Heart right ventricle (tissue), 16 donors: ENCODE measurements at regions not wholly inside any gene's neighbourhood (a gene's known extent, or its start where the extent isn't known, plus 50 kb on each side); places are given as distances from the start of the nearest gene placed in this dataset.

Source experiments
- ATAC-seq, 8 donors: fragments of 200-7000 bp; cut with Tn5 transposase; one replicate each; pipeline ENCODE4 v1.9.1; 2020; ENCODE audit warnings: mild to moderate bottlenecking in 8 of 8, moderate library complexity in 8 of 8, moderate number of reproducible peaks in 1 of 8
- DNase-seq, 2 donors: peaks; one replicate each; pipeline ENCODE4 v3.0.0-alpha.2; 2020
- H3K27ac ChIP-seq, 10 donors: fragments of 200-600 bp; sonication (generic) in 2 of 10; one replicate each; pipeline versions ENCODE4 v1.5.0 to v1.8.0; 2020 to 2022; ENCODE audit warnings: mild to moderate bottlenecking in 3 of 10
- H3K27me3 ChIP-seq, 7 donors: fragments of 200-600 bp; one replicate each; pipeline ENCODE4 v1.8.0; 2021 to 2022; ENCODE audit warnings: mild to moderate bottlenecking in 2 of 7
- H3K36me3 ChIP-seq, 9 donors: fragments of 200-600 bp; sonication (generic) in 1 of 9; one replicate each; pipeline versions ENCODE4 v1.5.0 to v1.8.0; 2020 to 2022; ENCODE audit warnings: mild to moderate bottlenecking in 2 of 9
- H3K4me1 ChIP-seq, 9 donors: fragments of 200-600 bp; sonication (generic) in 1 of 9; one replicate each; pipeline versions ENCODE4 v1.5.0 to v1.8.0; 2020 to 2022; ENCODE audit warnings: mild to moderate bottlenecking in 4 of 9
- H3K4me3 ChIP-seq, 10 donors: fragments of 200-600 bp; sonication (generic) in 2 of 10; one replicate each; pipeline versions ENCODE4 v1.5.0 to v1.8.0; 2020 to 2022; ENCODE audit warnings: mild to moderate bottlenecking in 7 of 10, moderate library complexity in 2 of 10
- H3K9me3 ChIP-seq, 11 donors: fragments of 200-600 bp in 10 of 11; sonication (generic) in 2 of 11; one replicate each; pipeline versions ENCODE4 v1.5.0 to v1.8.0; 2013 to 2022; ENCODE audit warnings: mild to moderate bottlenecking in 2 of 11, control low read depth in 1 of 11, moderate library complexity in 1 of 11
- WGBS, 2 donors: extraction: QIAGEN DNeasy Blood & Tissue Kit; methylation state at CpG; one replicate each; pipeline ENCODE4 v1.1.7; 2013; ENCODE audit warnings: inconsistent platforms in 1 of 2; 5-methylcytosine and 5-hydroxymethylcytosine counted together
- intact Hi-C, 10 donors: fragments of 100-400 bp; cut with DNase I; formaldehyde crosslinking; loops; one replicate each; pipeline versions ENCODE4 v1.11.1 to v1.14.2; 2022
- TF ChIP-seq, protein P1 (sequence below), 9 donors: fragments of 200-600 bp; sonication (generic) in 2 of 9; IDR thresholded peaks; one replicate each; pipeline versions ENCODE4 v1.5.0 to v1.8.0; 2021 to 2022; ENCODE audit warnings: antibody characterized with exemption in 9 of 9, mild to moderate bottlenecking in 5 of 9, moderate library complexity in 1 of 9
- donor health status: Arrhythmogenic right ventricular cardiomyopathy.
- donor health status: ischemic (EF 13 %, LVEDD 7.1; RV severe dilation, severe dysfunction).
- donor health status: healthy with polysubstance abuse.
- donor health status: DM: no; HTN: yes; CAD: no.
- donor health status: DM: no; HTN: no; CAD: no.
- donor health status: ischemic (EF 25% LVEDD 6.9; RV normal size, moderate dysfunction).
- donor health status: ischemic (EF 25% LVEDD 5.7; RV mildly dilated, moderate dysfunction).
- donor health status: healthy.
- donor health status: DM: yes; HTN: yes; CAD: no.
- donor health status: Ischemic cardiomyopathy.
- donor health status: ischemic (EF 35%, LVEDD 5.7; RV mildly dilated, moderate dysfunction).
- donor health status: nonischemic (EF 11% LVEDD 7.7; RV severe dilation, severe dysfunction).
- donor health status: DM: yes; HTN: yes; CAD: no.
- donor health status: PGD.
- donor health status: ischemic (EF 29% LVEDD 5.4; RV normal size, mild dysfunction).
- donor health status: nonischemic (EF 23%, LVEDD 6.1; RV moderate dilation, normal function).

GRCh38 chr16:73523209-73523608, 475.3 kb upstream of the ZFHX3 start:
- WGBS, 2 donors, result 84 to 89% methylated on average over 4 of the region's 4 CpGs
- no peaks in the 10 kb centered on the region for H3K36me3 ChIP-seq
- no peak overlapping the region for H3K4me3 ChIP-seq
- H3K4me1 ChIP-seq, result no peaks in the 10 kb centered on the region
- intact Hi-C loops, result no loop called here
- no peaks in the 10 kb centered on the region for H3K27me3 ChIP-seq
- no peak overlapping the region for H3K27ac ChIP-seq
- no peaks in the 10 kb centered on the region for H3K9me3 ChIP-seq
- DNase-seq (no peak), ATAC-seq (no peak)
- TF ChIP-seq, protein P1, sequence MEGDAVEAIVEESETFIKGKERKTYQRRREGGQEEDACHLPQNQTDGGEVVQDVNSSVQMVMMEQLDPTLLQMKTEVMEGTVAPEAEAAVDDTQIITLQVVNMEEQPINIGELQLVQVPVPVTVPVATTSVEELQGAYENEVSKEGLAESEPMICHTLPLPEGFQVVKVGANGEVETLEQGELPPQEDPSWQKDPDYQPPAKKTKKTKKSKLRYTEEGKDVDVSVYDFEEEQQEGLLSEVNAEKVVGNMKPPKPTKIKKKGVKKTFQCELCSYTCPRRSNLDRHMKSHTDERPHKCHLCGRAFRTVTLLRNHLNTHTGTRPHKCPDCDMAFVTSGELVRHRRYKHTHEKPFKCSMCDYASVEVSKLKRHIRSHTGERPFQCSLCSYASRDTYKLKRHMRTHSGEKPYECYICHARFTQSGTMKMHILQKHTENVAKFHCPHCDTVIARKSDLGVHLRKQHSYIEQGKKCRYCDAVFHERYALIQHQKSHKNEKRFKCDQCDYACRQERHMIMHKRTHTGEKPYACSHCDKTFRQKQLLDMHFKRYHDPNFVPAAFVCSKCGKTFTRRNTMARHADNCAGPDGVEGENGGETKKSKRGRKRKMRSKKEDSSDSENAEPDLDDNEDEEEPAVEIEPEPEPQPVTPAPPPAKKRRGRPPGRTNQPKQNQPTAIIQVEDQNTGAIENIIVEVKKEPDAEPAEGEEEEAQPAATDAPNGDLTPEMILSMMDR (IDR thresholded peaks at IDR 0.05), result no peak

GRCh38 chr16:73521499-73521898, 473.6 kb upstream of the ZFHX3 start:
- TF ChIP-seq, protein P1 (IDR thresholded peaks at IDR 0.05), result no peak
- Histone ChIP-seq H3K4me3 (no peak overlapping the region), H3K27me3 (no peaks in the 10 kb centered on the region), H3K4me1 (no peaks in the 10 kb centered on the region), H3K27ac (no peak overlapping the region), H3K36me3 (no peaks in the 10 kb centered on the region), H3K9me3 (no peaks in the 10 kb centered on the region)
- 92 to 94% methylated on average over 4 of the region's 4 CpGs for WGBS, 2 donors
- ATAC-seq (no peak), DNase-seq (no peak)
- intact Hi-C loops, result no loop called here

DNA sequence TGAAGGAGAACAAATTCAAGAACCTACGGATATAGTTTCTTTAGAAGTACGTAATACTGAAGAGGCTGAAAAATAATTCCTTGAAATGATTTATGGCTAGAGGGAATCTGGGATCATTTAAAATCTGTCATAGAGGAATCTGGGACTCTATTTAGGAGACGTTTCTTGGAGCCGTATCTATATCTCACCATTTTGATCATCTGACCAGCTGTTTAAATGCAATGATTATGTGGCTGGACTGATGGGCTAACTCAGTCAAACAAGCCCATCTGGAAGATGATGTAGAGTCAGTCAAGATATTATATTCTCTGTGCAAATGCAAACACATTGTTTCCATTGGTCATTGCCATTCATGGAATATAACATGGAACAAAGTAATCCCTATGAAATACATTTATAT, 467.7 kb upstream of the ZFHX3 start:
- Histone ChIP-seq H3K27me3 (peaks cover 0 to 7% (median 0%) of the 10 kb centered on the region in 7 donors), H3K27ac (no peak overlapping the region), H3K36me3 (no peaks in the 10 kb centered on the region), H3K4me3 (no peak overlapping the region), H3K9me3 (no peaks in the 10 kb centered on the region), H3K4me1 (no peaks in the 10 kb centered on the region)
- DNase-seq (no peak), ATAC-seq (no peak)
- 87 to 92% methylated on average over 4 of the region's 4 CpGs for WGBS, 2 donors
- intact Hi-C loops, result no loop called here
- TF ChIP-seq, protein P1 (IDR thresholded peaks at IDR 0.05), result no peak

DNA sequence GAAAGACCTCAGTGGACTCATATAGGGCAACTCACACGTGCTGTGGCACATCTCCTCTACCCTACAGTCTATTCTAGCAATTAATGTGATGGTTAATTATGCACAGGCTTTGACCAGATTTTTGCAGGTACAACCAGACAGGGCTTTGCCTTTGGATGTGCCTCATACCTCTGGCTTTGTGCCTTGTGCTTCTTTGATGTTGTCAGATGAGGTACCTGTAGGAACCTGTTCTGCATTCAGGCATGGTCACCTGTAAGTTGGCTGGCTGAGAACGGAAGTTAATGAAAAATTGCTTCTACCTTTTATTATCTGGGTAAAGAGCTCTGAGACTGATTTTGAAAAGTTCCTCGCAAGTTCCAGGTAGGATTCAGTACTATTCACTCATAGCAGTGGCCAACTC, 462.9 kb upstream of the ZFHX3 start:
- TF ChIP-seq, protein P1 (IDR thresholded peaks at IDR 0.05), result no peak
- intact Hi-C loops, result no loop called here
- Histone ChIP-seq H3K4me1 (peaks cover 0 to 3% (median 0%) of the 10 kb centered on the region in 9 donors), H3K27me3 (peaks cover 0 to 7% (median 0%) of the 10 kb centered on the region in 7 donors), H3K36me3 (no peaks in the 10 kb centered on the region), H3K27ac (no peak overlapping the region), H3K9me3 (no peaks in the 10 kb centered on the region), H3K4me3 (no peak overlapping the region)
- WGBS, 2 donors, result 75 to 89% methylated on average over 3 of the region's 3 CpGs
- ATAC-seq (no peak), DNase-seq (no peak)
